ENCODE measurements at regions not wholly inside any gene's neighbourhood (a gene's known extent, or its start where the extent isn't known, plus 50 kb on each side); places are given as distances from the start of the nearest gene placed in this dataset.

DNA sequence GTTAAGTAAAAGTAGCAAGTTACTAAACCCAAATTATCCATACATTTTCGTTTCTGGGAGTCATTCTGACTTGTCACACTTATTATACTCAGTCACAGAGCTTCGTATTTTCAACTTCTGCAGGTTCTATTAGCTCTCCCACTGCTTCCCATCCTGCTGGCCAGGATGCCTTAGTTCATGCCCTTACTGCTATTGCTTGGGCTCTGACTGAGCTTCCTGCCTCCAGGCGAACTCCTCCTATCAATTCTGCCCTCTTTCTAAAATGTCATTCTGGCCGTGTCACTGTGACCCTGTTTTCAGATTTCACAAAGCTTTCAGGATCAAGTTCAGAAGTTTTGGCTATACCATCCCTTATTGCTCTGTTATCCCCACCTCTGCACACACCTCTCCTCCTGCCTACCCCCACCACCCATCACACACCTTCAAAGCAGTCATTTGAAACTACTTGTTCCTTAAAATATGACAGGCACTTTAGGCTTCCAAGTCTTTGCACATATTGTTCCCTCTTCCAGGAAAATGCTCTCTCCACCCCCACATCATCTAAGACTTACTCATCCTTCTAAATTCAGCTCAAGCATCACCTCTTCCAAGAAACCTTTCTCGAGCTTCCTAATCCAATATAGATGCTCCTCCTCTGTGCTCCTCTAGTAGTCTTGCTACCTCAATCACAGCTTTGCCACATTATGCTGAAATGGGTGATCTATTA is 278.0 kb downstream of the BRINP2 start:
- no peak for DNase-seq
- no peaks in the 10 kb centered on the region for H3K4me1 Mint-ChIP-seq (ENCODE audit: low read depth)
- no peak overlapping the region for H3K4me3 Mint-ChIP-seq
- peaks cover 16% of the 10 kb centered on the region for H3K9me3 Mint-ChIP-seq
- H3K27ac Mint-ChIP-seq, result no peak overlapping the region
- peaks cover 7% of the 10 kb centered on the region; the same call in 1 of the 2 replicates for H3K36me3 Mint-ChIP-seq (ENCODE audit: low read depth)
- TF ChIP-seq, protein P1, sequence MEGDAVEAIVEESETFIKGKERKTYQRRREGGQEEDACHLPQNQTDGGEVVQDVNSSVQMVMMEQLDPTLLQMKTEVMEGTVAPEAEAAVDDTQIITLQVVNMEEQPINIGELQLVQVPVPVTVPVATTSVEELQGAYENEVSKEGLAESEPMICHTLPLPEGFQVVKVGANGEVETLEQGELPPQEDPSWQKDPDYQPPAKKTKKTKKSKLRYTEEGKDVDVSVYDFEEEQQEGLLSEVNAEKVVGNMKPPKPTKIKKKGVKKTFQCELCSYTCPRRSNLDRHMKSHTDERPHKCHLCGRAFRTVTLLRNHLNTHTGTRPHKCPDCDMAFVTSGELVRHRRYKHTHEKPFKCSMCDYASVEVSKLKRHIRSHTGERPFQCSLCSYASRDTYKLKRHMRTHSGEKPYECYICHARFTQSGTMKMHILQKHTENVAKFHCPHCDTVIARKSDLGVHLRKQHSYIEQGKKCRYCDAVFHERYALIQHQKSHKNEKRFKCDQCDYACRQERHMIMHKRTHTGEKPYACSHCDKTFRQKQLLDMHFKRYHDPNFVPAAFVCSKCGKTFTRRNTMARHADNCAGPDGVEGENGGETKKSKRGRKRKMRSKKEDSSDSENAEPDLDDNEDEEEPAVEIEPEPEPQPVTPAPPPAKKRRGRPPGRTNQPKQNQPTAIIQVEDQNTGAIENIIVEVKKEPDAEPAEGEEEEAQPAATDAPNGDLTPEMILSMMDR (IDR thresholded peaks at IDR 0.05), result no peak
- H3K27me3 Mint-ChIP-seq (ENCODE audit: insufficient read depth), result peaks cover 1% of the 10 kb centered on the region; the same call in 1 of the 2 replicates

DNA sequence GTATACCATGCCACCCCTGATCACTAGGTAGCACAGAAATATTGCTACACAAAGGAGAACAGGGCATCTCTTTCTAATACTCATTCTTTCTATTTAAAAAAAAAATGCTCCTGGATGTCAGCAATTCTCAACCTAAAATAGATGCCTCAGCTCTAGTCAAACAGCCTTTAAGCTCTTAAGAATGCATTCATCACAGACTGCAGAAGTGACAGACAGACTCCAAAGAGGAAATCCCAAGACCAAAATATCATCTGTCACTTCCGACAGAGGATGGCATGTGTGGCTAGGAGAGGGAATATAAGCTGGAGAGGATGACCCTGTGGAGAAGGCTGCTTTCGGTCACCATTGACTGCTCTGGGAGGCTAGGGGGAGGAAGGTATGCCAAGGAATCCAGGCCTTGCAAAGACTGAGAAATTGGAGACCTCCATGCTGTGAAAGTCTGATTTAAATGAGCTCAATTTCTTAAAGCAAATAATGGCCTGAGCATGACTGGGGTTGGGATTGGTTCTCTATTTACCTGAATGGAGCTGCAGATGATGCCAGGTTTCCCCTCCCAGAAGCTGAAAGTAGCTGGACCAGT is 277.4 kb downstream of the BRINP2 start:
- peaks cover 1% of the 10 kb centered on the region; the same call in 1 of the 2 replicates for H3K27me3 Mint-ChIP-seq (ENCODE audit: insufficient read depth)
- DNase-seq, result no peak
- H3K36me3 Mint-ChIP-seq (ENCODE audit: low read depth), result peaks cover 7% of the 10 kb centered on the region; the same call in 1 of the 2 replicates
- no peaks in the 10 kb centered on the region for H3K4me1 Mint-ChIP-seq (ENCODE audit: low read depth)
- peaks cover 16% of the 10 kb centered on the region for H3K9me3 Mint-ChIP-seq
- no peak overlapping the region for H3K4me3 Mint-ChIP-seq
- TF ChIP-seq, protein P1 (IDR thresholded peaks at IDR 0.05), result no peak
- no peak overlapping the region for H3K27ac Mint-ChIP-seq

DNA sequence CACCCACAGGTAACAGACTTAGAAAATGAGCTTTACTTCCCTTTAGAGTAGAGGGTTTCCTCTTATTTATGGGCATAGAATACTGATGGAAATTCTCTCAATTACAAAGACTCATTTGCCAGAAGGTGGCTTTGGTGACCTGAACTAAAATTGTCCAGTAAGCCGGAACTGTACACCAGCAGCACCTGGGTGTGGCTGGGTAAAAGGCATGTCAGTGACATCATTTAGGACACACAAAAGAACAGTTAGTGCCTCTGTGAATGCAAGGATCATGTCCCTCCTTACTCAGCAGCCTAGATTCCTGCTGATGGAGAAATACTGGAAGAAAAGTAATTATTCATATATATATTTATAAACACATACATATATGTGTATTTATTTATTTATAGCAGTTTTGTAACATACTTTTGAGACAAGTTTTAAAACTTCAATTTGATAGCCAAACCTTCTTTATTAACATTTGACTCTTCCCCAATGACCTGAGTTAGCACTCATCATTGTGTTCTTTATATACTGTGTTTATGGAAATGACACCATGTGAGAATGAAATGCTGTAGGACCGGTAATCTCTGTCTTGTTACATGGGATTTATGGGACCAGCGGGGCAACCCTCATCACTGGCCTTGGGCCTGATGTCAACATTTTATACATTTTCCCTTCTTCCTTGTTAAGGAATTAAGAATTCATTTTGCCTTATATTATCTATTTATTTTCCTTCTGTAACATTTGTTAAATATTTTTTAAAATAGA is 274.4 kb downstream of the BRINP2 start:
- Mint-ChIP-seq H3K27ac (no peak overlapping the region), H3K36me3 (ENCODE audit: low read depth) (peaks cover 7% of the 10 kb centered on the region; the same call in 1 of the 2 replicates), H3K27me3 (ENCODE audit: insufficient read depth) (peaks cover 1% of the 10 kb centered on the region; the same call in 1 of the 2 replicates), H3K4me1 (ENCODE audit: low read depth) (no peaks in the 10 kb centered on the region), H3K9me3 (peaks cover 22% of the 10 kb centered on the region), H3K4me3 (no peak overlapping the region)
- TF ChIP-seq, protein P1 (IDR thresholded peaks at IDR 0.05), result no peak
- DNase-seq, result no peak

DNA sequence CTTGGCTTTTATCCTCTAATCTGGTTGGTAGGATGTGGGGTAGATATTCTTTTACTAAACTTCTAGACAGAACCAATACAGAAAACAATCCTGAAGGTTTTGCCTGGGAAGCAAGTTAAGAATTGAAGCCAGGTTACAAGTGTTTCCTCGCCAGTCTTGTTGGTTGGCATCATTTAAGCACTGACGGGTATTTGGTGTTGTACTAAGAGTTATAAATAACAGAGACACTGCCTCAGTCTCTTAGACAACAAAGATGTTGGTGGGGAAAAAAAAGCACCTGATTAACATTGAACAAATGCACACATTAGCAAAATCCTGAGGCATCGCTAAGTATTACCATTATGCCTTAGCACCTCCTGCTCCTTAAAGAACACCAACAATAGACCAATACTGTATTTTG is 272.2 kb downstream of the BRINP2 start:
- no peaks in the 10 kb centered on the region for H3K4me1 Mint-ChIP-seq (ENCODE audit: low read depth)
- H3K36me3 Mint-ChIP-seq (ENCODE audit: low read depth), result no peaks in the 10 kb centered on the region
- no peak overlapping the region for H3K4me3 Mint-ChIP-seq
- H3K9me3 Mint-ChIP-seq, result peaks cover 28% of the 10 kb centered on the region
- no peak for DNase-seq
- TF ChIP-seq, protein P1 (IDR thresholded peaks at IDR 0.05), result no peak
- H3K27me3 Mint-ChIP-seq (ENCODE audit: insufficient read depth), result no peaks in the 10 kb centered on the region; the same call in 1 of the 2 replicates
- H3K27ac Mint-ChIP-seq, result no peak overlapping the region

DNA sequence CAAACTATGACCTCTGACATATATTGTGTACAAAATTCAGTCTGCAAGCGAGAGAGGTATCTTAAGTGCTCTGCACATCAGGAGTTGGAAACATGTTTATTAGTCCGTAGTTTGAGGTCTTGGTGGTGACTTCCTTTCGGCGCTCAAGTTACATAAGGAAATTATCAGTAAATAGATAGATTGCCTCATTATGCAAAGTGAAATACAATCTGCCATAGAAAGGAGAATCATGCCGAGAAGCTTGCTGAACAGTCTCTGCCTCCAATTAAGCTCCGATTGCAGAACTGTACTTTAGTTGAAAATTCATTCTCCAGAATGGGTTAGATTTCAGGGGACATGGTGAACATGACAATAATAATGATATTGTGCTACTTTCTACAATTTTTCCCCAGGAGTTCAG is 271.8 kb downstream of the BRINP2 start:
- no peaks in the 10 kb centered on the region for H3K36me3 Mint-ChIP-seq (ENCODE audit: low read depth)
- no peak for DNase-seq
- H3K9me3 Mint-ChIP-seq, result peaks cover 28% of the 10 kb centered on the region
- no peak overlapping the region for H3K4me3 Mint-ChIP-seq
- H3K27ac Mint-ChIP-seq, result no peak overlapping the region
- no peaks in the 10 kb centered on the region; the same call in 1 of the 2 replicates for H3K27me3 Mint-ChIP-seq (ENCODE audit: insufficient read depth)
- TF ChIP-seq, protein P1 (IDR thresholded peaks at IDR 0.05), result no peak
- no peaks in the 10 kb centered on the region for H3K4me1 Mint-ChIP-seq (ENCODE audit: low read depth)
